Umbilical cord (tissue), 1 donor: ENCODE measurements at regions not wholly inside any gene's neighbourhood (a gene's known extent, or its start where the extent isn't known, plus 50 kb on each side); places are given as distances from the start of the nearest gene placed in this dataset.
"Not testable (repeated sequence)": the region's sequence is repeated elsewhere in the genome, so short reads cannot be mapped to it uniquely, and the experiment has no call there.

ENCODE experiments used
- DNase-seq: peaks from one replicate; pipeline ENCODE4 v3.0.0-alpha.2; 2015; ENCODE audit warnings: low spot score

DNA sequence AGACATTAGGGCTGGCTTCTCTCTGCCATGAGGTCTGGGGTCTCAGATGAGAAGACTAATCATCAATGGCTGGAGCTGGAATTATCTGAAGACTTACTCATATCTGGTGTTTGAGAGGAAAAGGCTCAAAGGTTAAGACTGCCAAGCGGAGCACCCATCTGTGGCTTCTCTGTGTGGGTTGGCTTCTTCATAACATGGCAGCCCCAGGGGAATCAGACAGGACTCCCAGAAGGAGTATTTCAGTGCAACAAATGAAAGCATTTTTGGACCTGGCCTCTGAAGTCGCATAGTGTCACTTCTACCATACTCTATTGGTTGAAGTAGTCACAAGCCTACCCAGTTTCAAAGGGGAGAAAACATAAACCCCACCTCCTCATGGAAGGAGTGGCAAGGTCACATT is 171.8 kb upstream of the KRR1 start:
- no peak for DNase-seq

DNA sequence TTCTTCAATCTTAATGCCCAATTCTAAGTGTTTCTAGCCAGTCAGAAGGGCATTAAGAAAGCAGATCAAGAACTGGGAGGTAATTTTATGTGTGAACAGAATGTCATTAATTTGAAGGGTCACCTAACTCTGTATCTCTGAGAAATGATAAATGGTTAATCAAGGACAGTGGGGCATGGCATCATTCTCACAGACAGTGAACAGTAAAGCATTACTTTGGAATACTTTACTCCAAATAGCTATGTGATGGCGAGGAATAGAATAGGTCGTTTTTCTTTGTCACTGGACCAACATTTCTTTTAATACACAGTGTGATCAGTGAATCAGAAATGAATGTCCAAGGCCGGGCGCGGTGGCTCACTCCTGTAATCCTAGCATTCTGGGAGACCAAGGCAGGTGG is 166.1 kb upstream of the KRR1 start:
- no peak for DNase-seq

DNA sequence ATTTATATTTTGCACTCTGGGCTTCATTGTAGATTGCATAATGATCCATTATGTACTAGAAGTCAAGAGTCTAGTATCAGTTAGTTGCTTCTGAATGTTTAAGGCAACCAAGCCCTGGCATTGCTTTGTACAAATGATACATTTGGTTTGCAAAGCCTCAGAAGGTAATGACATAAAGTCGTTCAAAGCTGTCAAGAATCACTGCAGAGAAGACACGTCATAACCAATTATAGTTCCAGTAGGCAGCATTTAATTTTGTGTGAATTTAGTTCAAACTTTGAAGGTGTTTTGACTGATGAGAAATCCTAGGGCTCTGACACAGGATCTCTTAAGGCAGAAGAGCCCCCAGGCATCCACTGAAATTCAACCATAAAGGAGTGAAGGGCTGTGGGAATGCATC is 163.0 kb upstream of the KRR1 start:
- no peak for DNase-seq

DNA sequence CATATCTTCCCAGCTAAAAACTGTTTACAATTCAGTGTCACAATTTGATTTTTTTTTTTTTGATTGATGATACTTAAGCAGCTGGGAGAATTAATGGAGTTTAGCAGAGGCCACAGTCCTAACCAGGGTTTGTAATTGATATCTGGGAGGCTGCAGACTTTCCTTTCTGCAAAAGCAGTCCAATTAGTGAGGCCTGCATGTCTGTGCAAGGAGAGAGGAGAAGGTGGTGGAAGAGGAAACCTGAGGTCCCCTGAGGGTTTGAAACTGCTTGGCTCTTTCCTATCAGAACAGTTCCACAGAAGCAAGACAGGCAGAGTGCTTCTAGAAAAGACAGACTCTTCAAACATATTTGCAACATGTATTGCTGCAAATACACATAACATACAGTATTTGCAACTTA is 160.8 kb upstream of the KRR1 start:
- DNase-seq, result peak; percentile 41

DNA sequence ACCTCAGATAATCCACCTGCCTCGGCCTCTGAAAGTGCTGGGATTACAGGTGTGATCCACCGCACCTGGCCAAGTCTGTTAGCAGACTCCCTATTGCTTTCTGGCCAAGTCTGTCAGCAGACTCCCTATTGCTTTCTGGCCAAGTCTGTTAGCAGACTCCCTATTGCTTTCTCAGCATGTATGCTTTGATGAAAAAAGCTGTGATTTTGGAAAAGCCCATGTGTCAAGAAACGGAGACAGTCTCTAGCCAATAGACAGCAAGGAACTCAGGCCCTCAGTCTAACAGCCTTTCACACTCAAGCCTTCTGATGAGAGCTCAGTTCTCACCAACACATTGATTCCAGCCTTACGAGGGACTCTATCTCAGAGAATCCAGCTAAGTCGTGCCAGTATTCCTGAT is 158.8 kb upstream of the KRR1 start:
- DNase-seq, result no peak

DNA sequence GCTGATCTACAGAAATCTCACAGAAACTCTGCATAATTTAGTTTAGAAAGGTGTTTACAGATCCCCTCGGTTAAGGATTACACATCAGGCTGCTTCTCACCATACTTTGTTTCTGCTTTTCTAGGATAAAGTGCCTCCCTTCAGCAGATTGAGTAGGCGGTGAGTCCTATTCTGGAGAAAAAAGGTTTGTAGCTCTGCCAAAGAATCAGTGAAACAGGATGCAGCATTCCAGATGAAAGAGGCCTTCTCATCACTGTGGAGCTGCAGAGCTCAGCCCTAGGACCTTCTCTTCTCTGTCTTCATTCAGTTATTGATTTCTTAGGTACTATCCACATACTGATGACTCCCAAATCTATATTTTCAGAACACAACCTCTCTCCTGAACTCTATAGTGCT is 155.5 kb upstream of the KRR1 start:
- DNase-seq, result peak; percentile 69

DNA sequence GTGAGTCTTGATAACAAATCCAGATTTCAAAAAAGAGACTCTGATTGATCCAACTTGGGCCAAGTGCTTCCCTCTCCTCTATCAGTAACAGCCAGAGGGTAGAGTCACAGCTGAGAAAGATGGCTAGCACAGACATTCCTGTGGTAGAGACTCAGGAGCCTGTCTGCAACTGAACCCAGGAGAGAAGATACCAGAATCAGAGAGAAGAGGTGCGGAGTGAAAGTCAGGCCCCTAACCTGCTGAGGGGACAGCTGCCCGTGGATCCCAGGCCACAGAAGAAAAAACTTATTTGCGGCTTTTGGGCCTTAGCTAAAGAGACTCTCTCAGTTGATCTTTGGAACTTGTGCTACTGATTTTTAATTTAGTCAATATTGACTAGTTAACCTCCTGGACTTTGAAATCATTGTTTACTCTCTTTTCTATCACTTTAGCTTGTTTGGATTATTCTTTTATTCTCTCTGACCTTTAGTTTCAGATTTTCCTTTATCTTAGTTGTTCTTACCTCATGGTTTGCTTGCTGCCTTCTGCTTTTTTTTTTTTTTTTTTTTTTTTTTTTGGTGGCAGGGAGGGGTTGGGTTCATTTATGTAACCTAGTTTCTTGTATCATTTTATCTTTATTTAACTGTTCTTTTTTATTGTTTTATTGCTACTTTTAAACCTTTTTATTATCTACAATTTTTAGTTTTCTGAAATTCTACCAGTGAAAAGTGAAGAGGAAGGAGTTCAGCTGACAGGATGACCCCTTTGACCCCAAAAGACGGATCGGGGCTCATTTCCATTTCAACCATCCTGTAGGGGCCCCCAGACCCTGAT is 154.9 kb upstream of the KRR1 start:
- no peak for DNase-seq

DNA sequence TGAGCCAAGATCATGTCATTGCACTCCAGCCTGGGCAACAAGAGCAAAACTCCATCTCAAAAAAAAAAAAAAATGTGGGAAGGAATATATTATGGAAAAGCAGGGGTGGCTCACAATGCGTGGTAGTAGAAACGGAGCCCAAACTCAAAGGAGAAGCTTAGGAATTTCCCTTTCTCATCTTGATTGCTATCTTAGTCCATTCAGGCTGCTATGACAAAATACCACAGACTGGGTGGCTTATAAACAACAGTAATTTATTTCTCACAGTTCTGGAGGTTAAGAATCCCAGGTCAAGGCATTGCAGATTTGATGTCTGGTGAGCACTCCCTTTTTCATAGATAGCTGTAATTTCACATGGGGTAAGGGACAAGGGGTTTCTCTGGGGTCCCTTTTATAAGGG is 153.8 kb upstream of the KRR1 start:
- no peak for DNase-seq

DNA sequence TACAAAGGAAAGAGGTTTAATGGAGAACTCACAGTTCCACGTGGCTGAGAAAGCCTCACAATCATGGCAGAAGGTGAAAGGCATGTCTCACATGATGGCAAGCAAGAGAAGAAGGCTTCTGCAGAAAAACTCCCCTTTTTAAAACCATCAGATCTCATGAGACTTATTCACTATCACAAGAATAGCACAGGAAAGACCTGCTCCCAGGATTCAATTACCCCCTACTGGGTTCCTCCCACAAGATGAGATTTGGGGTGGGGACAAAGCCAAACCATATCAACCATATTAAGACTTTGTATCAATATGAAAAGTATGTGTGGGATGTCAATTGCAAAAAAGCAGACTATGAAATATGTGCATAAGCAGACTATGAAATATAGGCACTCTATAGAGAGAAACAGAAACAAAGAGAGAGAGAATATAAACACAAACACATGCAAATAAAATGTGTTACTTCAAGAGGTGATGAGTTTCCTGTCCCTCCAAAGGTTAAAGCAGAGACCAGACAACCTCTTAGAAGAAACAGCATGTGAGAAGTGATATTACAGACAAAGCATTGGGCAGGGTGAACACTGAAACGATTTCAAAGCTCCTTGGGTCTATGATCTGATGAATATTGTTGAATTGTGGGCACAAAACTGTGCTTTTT is 151.2 kb upstream of the KRR1 start:
- no peak for DNase-seq

DNA sequence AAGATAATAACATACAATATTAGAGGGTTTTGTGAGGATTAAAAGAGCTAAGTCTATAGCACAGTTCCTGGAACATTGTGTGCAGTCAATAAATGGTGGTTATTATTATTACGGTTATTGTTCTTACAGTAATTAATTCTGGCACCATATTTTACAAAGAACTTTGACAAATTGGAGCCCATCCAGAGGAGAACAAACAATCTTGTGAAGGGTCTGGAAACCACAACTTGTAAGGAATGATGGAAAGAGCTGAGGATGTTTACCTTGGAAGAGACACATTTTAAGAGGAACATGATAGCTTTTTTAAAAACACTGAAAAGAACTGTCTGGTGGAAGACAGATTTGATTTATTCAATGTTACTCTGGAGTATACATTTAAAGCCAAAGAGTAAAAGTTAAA is 150.5 kb upstream of the KRR1 start:
- peak; percentile 42 for DNase-seq

DNA sequence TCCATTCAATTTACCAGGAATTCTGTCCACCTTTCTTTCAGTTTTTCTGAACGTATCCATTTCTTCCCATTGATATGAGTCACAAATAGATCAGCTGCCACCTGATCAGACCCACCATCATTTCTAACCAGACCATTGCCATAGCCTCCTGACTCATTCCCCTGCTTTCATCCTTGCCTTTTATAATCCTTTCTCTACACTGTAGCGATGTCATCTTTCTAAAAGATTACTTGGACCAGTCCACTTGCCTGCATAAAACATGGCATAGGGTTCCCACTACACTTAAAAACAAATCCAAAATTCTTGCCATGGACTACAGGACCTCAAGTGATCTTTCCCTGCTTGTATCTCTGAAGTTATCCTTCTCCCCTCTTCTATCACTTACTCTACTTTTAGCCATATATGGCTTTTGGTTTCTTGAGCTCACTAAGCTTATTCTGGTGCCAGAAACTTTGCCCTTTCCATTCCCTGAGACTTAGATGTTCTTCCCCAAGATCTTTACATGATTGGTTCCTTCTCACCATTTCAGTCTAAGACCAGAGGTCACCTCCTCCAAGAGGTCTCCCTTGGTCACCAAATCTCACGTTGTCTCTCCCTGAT is 149.5 kb upstream of the KRR1 start:
- DNase-seq, result no peak

DNA sequence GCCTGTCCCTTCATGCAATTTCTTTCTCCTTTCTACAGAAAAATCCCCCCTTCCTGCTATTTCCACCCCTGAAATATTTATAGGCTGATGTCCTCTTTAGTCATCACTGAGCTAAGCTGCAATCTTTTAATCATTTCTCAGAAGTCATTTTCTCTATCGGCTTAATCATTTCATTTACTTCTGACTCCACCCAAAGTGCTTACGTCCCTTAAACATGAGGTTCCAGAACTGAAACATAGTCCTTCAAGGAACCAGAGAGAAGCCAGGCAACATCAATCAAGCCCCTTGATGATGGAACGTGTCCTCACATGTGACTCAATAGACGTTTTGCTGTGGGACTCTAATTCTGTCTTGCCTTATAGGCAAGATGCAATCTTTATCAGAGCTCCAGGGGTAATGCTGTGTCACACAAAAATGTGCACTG is 148.7 kb upstream of the KRR1 start:
- peak; percentile 80 for DNase-seq

DNA sequence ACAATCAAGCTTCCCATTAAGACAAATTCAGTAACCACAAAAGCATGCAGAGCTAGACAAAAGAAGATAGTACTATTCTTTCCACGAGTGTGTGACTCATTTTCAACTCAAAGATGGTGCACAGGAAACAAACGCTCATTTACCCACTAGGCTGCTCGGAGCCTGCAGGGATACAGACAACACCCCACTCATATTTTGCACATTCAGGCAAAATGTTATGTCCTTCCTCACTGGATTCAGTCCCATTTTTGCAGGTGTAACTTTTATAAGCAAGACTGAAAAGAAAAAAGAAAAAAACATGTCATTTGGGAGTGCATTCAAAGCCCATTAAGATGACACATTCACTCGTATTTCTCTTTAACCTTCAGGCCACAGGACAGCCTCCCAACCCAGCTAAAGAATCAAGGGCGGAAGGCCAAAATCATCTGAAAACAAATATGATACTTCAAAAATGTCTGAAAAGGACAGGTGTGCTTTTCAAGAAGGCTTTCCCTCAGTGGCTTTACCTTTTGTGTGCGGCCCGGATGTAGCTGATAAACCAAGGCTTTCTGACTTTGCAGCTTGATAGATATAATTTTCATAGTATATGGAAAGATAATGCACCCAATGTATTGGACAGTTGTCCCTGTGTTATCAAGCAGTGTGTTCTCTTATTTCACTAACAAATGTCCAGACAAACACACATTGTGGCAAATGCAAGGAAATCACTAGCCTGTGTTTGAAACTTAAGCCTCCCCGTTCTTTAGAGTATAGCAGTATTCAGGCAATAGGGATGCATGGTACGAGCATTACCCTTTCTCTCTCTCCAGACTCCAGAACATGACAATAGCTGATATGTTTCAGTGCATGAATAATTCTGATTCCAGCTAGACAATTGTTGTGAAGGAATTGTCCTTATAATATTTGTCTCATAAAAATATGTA is 147.8 kb upstream of the KRR1 start:
- DNase-seq, result no peak

DNA sequence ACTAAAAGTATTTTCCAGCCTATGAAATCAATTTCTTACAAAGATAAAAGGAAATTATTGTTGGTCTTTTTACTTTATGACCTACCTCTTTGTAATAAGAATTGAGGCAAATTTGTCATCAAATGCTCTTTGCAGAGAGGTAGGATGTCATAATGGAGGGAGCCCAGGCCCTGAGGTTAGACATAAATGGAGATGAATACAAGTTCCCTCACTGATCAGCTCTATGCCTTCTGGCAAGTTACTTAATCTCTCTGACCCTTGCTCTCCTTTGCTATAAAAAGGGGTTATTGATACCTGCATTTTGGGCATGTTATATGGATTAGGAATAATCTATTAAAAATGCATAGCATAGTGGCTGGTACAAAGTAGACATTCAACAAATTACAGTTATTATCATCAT is 146.9 kb upstream of the KRR1 start:
- no peak for DNase-seq

DNA sequence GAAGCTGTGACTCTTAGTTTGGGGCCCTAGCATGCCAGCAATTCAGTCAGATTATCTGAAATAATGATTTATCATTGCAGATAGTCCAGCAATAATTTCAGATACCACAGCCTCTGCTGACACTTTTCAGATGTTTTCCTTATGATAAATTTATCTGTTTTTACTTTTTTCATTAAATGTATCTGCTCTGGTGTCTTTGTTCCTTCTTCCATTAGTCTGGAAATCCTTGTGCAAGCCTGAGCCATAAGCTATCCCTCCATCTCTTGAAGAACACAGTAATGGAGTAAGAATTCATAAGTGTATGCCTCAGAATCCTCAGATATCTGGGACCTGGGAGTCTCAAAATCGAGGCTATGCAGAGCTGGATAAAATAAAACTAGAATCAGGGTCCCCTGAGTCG is 146.4 kb upstream of the KRR1 start:
- DNase-seq, result no peak

DNA sequence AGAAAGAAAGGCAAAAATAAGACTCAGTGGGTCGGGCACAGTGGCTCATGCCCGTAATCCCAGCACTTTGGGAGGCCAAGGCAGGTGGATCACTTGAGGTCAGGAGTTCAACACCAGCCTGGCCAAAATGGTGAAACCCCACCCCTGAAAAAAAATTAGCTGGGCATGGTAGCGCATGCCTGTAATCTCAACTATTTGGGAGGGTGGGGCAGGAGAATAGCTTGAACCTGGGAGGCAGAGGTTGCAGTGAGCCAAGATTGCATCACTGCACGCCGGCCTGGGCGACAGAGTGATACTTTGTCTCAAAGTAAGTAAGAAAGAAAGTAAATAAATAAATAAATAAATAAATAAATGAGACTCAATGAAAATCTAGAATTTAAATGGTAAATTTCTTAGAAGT is 145.9 kb upstream of the KRR1 start:
- not testable (repeated sequence) for DNase-seq

DNA sequence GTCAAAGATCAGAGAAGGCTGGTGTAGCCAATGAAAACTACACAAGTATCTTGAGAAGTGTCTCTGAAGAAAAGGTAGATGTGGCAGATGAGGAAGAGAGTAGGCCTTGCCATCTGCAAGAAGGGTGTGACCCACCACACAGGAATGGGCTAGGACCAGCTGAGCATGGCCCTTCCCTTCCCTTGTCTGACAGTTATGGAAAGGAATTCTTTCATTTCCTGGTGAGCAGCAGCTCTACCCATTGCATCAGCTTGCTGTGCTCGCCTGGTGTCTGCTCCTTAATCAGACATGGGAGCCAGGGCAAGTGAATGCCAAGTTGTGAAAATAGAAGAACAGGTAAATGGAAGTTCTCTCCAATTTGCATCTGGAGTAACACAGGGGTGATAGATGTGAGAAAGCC is 145.2 kb upstream of the KRR1 start:
- DNase-seq, result no peak

DNA sequence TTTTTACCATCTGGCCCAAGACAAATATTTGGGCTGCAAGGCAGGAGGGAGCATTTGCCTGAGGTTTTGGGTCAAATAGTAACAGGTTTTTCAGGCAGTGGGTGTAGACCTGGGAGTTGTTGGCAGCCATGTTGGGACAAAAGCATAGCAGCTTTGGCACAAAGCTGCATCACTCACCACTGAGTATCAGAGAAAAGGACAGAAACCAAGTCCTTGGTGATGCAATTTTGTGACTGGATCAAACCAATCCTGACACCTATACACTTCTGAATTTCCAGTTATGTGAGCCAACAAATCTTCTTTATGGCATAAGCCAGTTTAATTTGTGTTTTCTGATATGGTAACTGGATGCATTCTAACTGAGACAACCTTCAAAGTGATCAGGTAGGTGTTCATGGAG is 144.8 kb upstream of the KRR1 start:
- no peak for DNase-seq

DNA sequence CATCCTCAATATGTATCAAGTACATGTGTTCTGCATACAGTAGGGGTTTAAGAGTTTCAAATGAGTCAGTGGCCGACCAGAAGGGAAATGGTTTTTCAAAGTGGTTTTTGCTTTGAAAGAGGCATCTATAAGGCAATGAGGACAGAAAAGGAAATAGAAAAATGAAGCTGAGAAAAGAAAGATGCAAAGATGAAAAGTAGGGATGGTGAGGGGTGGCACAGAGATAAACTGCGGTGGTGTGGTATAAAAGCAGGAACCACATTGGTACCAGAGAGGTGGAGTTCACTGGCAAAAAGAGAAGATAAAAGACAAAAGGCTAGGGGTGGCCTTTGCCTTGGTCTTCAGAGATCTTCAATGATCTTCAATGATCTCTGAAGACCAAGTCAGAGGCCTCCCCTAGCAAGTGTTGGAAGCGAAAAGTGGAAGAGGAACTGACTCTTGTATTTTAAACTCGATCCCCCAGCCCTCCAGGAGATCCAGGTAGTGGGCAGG is 144.0 kb upstream of the KRR1 start:
- no peak for DNase-seq

DNA sequence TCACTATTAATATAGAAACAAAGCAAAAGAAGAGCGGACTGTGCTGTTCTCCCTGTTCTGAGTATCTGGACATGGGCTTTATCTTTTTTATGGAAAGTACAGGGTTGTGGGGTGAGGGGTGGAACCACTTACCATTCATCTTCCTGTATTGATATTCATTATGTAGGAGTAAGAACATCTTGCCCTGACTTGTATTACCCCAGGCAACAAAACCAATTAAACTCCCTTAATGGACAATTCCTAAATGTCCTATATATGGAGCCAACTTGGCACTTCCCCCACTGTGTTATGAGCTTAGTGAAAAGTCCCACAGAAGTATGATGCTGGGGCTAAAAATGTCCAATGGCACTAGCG is 139.9 kb upstream of the KRR1 start:
- DNase-seq, result peak; percentile 66

DNA sequence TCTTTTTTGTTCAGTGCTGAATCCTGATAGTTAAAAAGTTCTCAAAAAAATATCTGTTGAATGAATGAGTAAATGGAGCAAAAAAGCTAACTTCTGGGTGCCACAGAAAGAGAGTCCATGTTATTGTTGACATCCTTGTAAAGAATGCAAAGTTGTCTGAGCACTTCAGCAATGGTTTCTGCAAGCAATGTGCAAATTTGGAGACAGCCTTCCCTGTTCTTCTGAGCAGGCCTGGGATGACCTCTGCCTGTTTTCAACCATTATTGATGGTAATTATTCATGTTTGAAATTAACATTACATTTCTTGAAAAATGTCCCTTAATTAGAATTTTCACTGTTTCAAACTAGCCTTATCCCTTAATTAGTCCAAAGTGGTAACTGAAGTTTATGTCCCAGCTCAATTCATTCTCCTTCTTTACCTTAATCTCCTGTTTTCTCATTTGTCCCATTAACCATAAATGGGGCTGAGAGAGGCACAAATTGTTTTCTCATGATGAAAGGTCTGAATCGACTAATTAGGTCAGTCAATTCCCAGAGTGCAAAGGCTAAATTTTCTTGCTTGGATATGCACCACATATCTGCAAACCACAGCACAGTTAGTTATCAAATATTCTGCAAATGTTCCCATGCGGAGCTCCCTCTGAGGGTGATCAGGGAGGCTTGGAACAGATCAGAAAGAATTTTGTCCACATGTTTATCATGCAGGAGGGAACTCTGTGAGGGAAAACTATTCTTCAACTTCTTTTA is 139.4 kb upstream of the KRR1 start:
- peak; percentile 43 for DNase-seq
